H9 (cell line): ENCODE measurements at regions not wholly inside any gene's neighbourhood (a gene's known extent, or its start where the extent isn't known, plus 50 kb on each side); places are given as distances from the start of the nearest gene placed in this dataset.

ENCODE experiments used
- DNase-seq: peaks from one replicate; pipeline ENCODE4 v3.0.0-alpha.2; 2017
- H2AFZ ChIP-seq: one replicate; pipeline ENCODE4 v1.6.1; 2013; ENCODE audit warnings: mild to moderate bottlenecking, low read length, control low read depth, moderate library complexity
- H2AK5ac ChIP-seq: 2 replicates; pipeline ENCODE4 v1.6.1; 2013; ENCODE audit warnings: low read length, control low read depth, mixed read lengths; ENCODE audit not compliant: insufficient read length
- H2BK120ac ChIP-seq: one replicate; pipeline ENCODE4 v1.6.1; 2013; ENCODE audit warnings: low read depth, mild to moderate bottlenecking, low read length, control low read depth, inconsistent platforms; ENCODE audit not compliant: poor library complexity, severe bottlenecking
- H2BK12ac ChIP-seq: 2 replicates; pipeline ENCODE4 v1.6.1; 2013; ENCODE audit warnings: low read length, control low read depth, mixed read lengths, low read depth; ENCODE audit not compliant: insufficient read length
- H2BK15ac ChIP-seq: 2 replicates; pipeline ENCODE4 v1.6.1; 2013; ENCODE audit warnings: low read depth, low read length, control low read depth
- H2BK20ac ChIP-seq: one replicate; pipeline ENCODE4 v1.6.1; 2013; ENCODE audit warnings: low read depth, mild to moderate bottlenecking, low read length, control low read depth, inconsistent platforms; ENCODE audit not compliant: poor library complexity, severe bottlenecking
- H2BK5ac ChIP-seq: 2 replicates; pipeline ENCODE4 v1.6.1; 2013; ENCODE audit warnings: low read length, control low read depth, mixed read lengths; ENCODE audit not compliant: insufficient read length
- H3K14ac ChIP-seq: 2 replicates; pipeline ENCODE4 v1.6.1; 2013; ENCODE audit warnings: low read length, control low read depth; ENCODE audit not compliant: insufficient read depth
- H3K18ac ChIP-seq: 2 replicates; pipeline ENCODE4 v1.6.1; 2013; ENCODE audit warnings: low read depth, mild to moderate bottlenecking, mixed read lengths, low read length, control low read depth; ENCODE audit not compliant: insufficient read length
- H3K23ac ChIP-seq: 2 replicates; pipeline ENCODE4 v1.6.1; 2013; ENCODE audit warnings: low read length, control low read depth, mixed read lengths, low read depth; ENCODE audit not compliant: insufficient read length
- H3K23me2 ChIP-seq: 2 replicates; pipeline ENCODE4 v1.6.1; 2013; ENCODE audit warnings: low read depth, mild to moderate bottlenecking, mixed read lengths, low read length, control low read depth; ENCODE audit not compliant: insufficient read length, poor library complexity, severe bottlenecking
- H3K27ac ChIP-seq: 2 replicates; pipeline ENCODE4 v1.5.1; 2013; ENCODE audit warnings: low read length, control low read depth, mixed read lengths, low read depth; ENCODE audit not compliant: insufficient read length
- H3K27me3 ChIP-seq: 2 replicates; pipeline ENCODE4 v1.6.1; 2013; ENCODE audit warnings: low read length, control low read depth, inconsistent platforms; ENCODE audit not compliant: insufficient read depth
- H3K4ac ChIP-seq: 2 replicates; pipeline ENCODE4 v1.6.1; 2013; ENCODE audit warnings: low read depth, mild to moderate bottlenecking, control low read depth, inconsistent platforms, low read length, moderate library complexity
- H3K4me1 ChIP-seq: 2 replicates; pipeline ENCODE4 v1.6.1; 2013; ENCODE audit warnings: low read length, control low read depth, inconsistent platforms; ENCODE audit not compliant: insufficient read depth
- H3K4me2 ChIP-seq: 2 replicates; pipeline ENCODE4 v1.6.1; 2013; ENCODE audit warnings: low read length, control low read depth, mixed read lengths; ENCODE audit not compliant: insufficient read length, insufficient read depth
- H3K56ac ChIP-seq: 2 replicates; pipeline ENCODE4 v1.6.1; 2013; ENCODE audit warnings: low read depth, mild to moderate bottlenecking, mixed read lengths, low read length, control low read depth; ENCODE audit not compliant: insufficient read length
- H3K79me1 ChIP-seq: 2 replicates; pipeline ENCODE4 v1.6.1; 2013; ENCODE audit warnings: low read depth, mild to moderate bottlenecking, moderate library complexity, low read length, control low read depth, inconsistent platforms; ENCODE audit not compliant: insufficient read depth, poor library complexity, severe bottlenecking
- H3K79me2 ChIP-seq: 2 replicates; pipeline ENCODE4 v1.6.1; 2013; ENCODE audit warnings: low read length, control low read depth, inconsistent platforms; ENCODE audit not compliant: insufficient read depth
- H3K9ac ChIP-seq: 2 replicates; pipeline ENCODE4 v1.6.1; 2013; ENCODE audit warnings: low read length, control low read depth, mixed read lengths; ENCODE audit not compliant: insufficient read length; ENCODE audit errors: extremely low read depth
- H3K9me3 ChIP-seq: one replicate; pipeline ENCODE4 v1.6.1; 2013; ENCODE audit warnings: low read depth, low read length, inconsistent platforms; ENCODE audit not compliant: control insufficient read depth
- H3T11ph ChIP-seq: one replicate; pipeline ENCODE4 v1.6.1; 2013; ENCODE audit warnings: mild to moderate bottlenecking, low read length, control low read depth, inconsistent platforms
- H4K20me1 ChIP-seq: one replicate; pipeline ENCODE4 v1.6.1; 2013; ENCODE audit not compliant: control insufficient read depth, insufficient read length, insufficient read depth
- H4K5ac ChIP-seq: 2 replicates; pipeline ENCODE4 v1.6.1; 2013; ENCODE audit warnings: low read depth, mild to moderate bottlenecking, mixed read lengths, low read length, control low read depth; ENCODE audit not compliant: insufficient read length
- H4K8ac ChIP-seq: replicated peaks from 2 replicates; pipeline ENCODE4 v1.6.1; 2013; ENCODE audit warnings: low read length, control low read depth, mixed read lengths, low read depth; ENCODE audit not compliant: insufficient read length
- H4K91ac ChIP-seq: 2 replicates; pipeline ENCODE4 v1.6.1; 2013; ENCODE audit warnings: low read depth, mild to moderate bottlenecking, moderate library complexity, mixed read lengths, low read length, control low read depth; ENCODE audit not compliant: insufficient read length
- H3K27ac Mint-ChIP-seq, 3 experiments: 2 replicates in 2 of 3; 3 replicates in 1 of 3; pipeline ENCODE4 v1.8.0; 2020 to 2021; ENCODE audit warnings: mixed read lengths in 3 of 3, mild to moderate bottlenecking in 1 of 3, moderate library complexity in 1 of 3
- H3K27me3 Mint-ChIP-seq: 2 replicates; pipeline ENCODE4 v1.8.0; 2021; ENCODE audit warnings: low read depth, mild to moderate bottlenecking, moderate library complexity, mixed read lengths
- H3K36me3 Mint-ChIP-seq, 3 experiments: 2 replicates in 2 of 3; 3 replicates in 1 of 3; pipeline ENCODE4 v1.8.0; 2020 to 2021; ENCODE audit warnings: low read depth in 3 of 3, mixed read lengths in 3 of 3; ENCODE audit not compliant: insufficient read depth in 1 of 3
- H3K4me1 Mint-ChIP-seq, 2 experiments: 2 replicates each; pipeline ENCODE4 v1.8.0; 2020; ENCODE audit warnings: mixed read lengths in 2 of 2
- H3K4me3 Mint-ChIP-seq, 2 experiments: 2 replicates in 1 of 2; 3 replicates in 1 of 2; pipeline ENCODE4 v1.8.0; 2020 to 2021; ENCODE audit warnings: mild to moderate bottlenecking in 2 of 2, mixed read lengths in 2 of 2, moderate library complexity in 1 of 2
- H3K9me3 Mint-ChIP-seq, 2 experiments: 2 replicates in 1 of 2; 3 replicates in 1 of 2; pipeline ENCODE4 v1.8.0; 2020; ENCODE audit warnings: mild to moderate bottlenecking in 2 of 2, mixed read lengths in 2 of 2, moderate library complexity in 1 of 2
- TF ChIP-seq, protein P1 (sequence below): fragments of 200-600 bp; sonication (generic); conservative IDR thresholded peaks from 3 replicates; pipeline ENCODE4 v1.8.0; 2021; ENCODE audit warnings: antibody characterized with exemption, mild to moderate bottlenecking

DNA sequence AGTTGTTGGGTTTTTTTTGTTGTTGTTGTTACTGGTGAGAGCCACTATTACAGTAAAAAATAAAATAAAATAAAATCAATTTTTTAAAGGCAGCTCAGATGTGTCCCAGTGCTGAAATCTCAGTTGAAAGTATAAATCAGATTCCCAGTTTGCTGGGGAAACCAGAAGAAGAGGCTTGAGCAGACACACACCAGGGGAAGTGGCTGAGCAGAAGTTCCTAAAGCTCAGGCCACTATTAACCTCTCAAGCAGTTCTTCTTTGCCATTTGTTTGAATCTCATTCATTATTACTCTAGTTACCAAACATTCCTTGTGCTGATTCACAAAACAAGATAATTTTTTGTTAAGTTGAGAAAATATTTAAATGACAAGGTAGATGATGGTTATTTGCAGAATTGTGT, 70.9 kb upstream of the ZSWIM6 start:
- Histone ChIP-seq H2AK5ac (no peak overlapping the region), H2BK20ac (no peak overlapping the region), H3K27ac (no peak overlapping the region), H3T11ph (no peak overlapping the region), H3K79me1 (no peaks in the 10 kb centered on the region), H3K79me2 (no peaks in the 10 kb centered on the region), H4K8ac (no peak overlapping the region), H3K18ac (no peak overlapping the region), H4K20me1 (no peaks in the 10 kb centered on the region), H2AFZ (no peak overlapping the region), H2BK120ac (no peak overlapping the region), H3K23ac (no peak overlapping the region), H3K23me2 (no peaks in the 10 kb centered on the region), H3K4me1 (no peaks in the 10 kb centered on the region), H2BK15ac (no peak overlapping the region), H3K4me2 (no peak overlapping the region), H3K9ac (no peak overlapping the region), H4K5ac (no peak overlapping the region), H3K4ac (no peak overlapping the region), H3K9me3 (no peaks in the 10 kb centered on the region), H2BK12ac (no peak overlapping the region), H2BK5ac (no peak overlapping the region), H3K27me3 (no peaks in the 10 kb centered on the region), H3K56ac (no peak overlapping the region), H4K91ac (no peak overlapping the region), H3K14ac (no peak overlapping the region)
- Mint-ChIP-seq H3K9me3 (no peaks in the 10 kb centered on the region), H3K36me3 (no peaks in the 10 kb centered on the region), H3K4me3 (no peak overlapping the region), H3K27ac (no peak overlapping the region), H3K4me1 (peaks cover 0 to 23% of the 10 kb centered on the region in 2 experiments), H3K27me3 (no peaks in the 10 kb centered on the region; the same call in 1 of the 2 replicates)
- TF ChIP-seq, protein P1, sequence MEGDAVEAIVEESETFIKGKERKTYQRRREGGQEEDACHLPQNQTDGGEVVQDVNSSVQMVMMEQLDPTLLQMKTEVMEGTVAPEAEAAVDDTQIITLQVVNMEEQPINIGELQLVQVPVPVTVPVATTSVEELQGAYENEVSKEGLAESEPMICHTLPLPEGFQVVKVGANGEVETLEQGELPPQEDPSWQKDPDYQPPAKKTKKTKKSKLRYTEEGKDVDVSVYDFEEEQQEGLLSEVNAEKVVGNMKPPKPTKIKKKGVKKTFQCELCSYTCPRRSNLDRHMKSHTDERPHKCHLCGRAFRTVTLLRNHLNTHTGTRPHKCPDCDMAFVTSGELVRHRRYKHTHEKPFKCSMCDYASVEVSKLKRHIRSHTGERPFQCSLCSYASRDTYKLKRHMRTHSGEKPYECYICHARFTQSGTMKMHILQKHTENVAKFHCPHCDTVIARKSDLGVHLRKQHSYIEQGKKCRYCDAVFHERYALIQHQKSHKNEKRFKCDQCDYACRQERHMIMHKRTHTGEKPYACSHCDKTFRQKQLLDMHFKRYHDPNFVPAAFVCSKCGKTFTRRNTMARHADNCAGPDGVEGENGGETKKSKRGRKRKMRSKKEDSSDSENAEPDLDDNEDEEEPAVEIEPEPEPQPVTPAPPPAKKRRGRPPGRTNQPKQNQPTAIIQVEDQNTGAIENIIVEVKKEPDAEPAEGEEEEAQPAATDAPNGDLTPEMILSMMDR: no peak
- no peak for DNase-seq
